Hepatocyte (in vitro differentiated cells): ENCODE measurements at regions not wholly inside any gene's neighbourhood (a gene's known extent, or its start where the extent isn't known, plus 50 kb on each side); places are given as distances from the start of the nearest gene placed in this dataset.

ENCODE experiments used
- DNase-seq: peaks from one replicate; pipeline ENCODE4 v3.0.0-alpha.2; 2016; ENCODE audit warnings: low spot score
- H2AFZ ChIP-seq: fragments of 200-600 bp; sonication (generic); 2 replicates; pipeline ENCODE4 v1.6.0; 2016; ENCODE audit warnings: antibody characterized with exemption, mild to moderate bottlenecking
- H3K27ac ChIP-seq: fragments of 200-600 bp; sonication (generic); 2 replicates; pipeline ENCODE4 v1.5.1; 2016; ENCODE audit warnings: mild to moderate bottlenecking
- H3K27me3 ChIP-seq: fragments of 200-600 bp; sonication (generic); 2 replicates; pipeline ENCODE4 v1.6.1; 2016
- H3K36me3 ChIP-seq: fragments of 200-600 bp; sonication (generic); replicated peaks from 2 replicates; pipeline ENCODE4 v1.5.1; 2016; ENCODE audit warnings: low read depth; ENCODE audit not compliant: insufficient read depth
- H3K4me1 ChIP-seq: fragments of 200-600 bp; sonication (generic); 2 replicates; pipeline ENCODE4 v1.5.1; 2016; ENCODE audit warnings: mild to moderate bottlenecking, moderate library complexity; ENCODE audit not compliant: insufficient read depth
- H3K4me2 ChIP-seq: fragments of 200-600 bp; sonication (generic); 2 replicates; pipeline ENCODE4 v1.6.0; 2016
- H3K4me3 ChIP-seq: fragments of 200-600 bp; sonication (generic); 2 replicates; pipeline ENCODE4 v1.5.1; 2016; ENCODE audit warnings: mild to moderate bottlenecking
- H3K79me2 ChIP-seq: fragments of 200-600 bp; sonication (generic); 2 replicates; pipeline ENCODE4 v1.6.0; 2017; ENCODE audit warnings: mild to moderate bottlenecking
- H3K9me2 ChIP-seq: fragments of 200-600 bp; sonication (generic); replicated peaks from 2 replicates; pipeline ENCODE4 v1.6.0; 2017; ENCODE audit warnings: mild to moderate bottlenecking; ENCODE audit not compliant: insufficient read depth
- H3K9me3 ChIP-seq: fragments of 200-600 bp; sonication (generic); 2 replicates; pipeline ENCODE4 v1.5.1; 2016; ENCODE audit warnings: low read depth, mild to moderate bottlenecking
- H4K20me1 ChIP-seq: fragments of 200-600 bp; sonication (generic); 2 replicates; pipeline ENCODE4 v1.6.0; 2016; ENCODE audit warnings: mild to moderate bottlenecking; ENCODE audit not compliant: insufficient read depth, poor library complexity, severe bottlenecking
- CTCF ChIP-seq: fragments of 200-600 bp; sonication (generic); IDR thresholded peaks from 2 replicates; pipeline ENCODE4 v1.5.1; 2016; ENCODE audit warnings: antibody characterized with exemption, mild to moderate bottlenecking; ENCODE audit not compliant: poor library complexity
- EZH2 ChIP-seq: fragments of 200-600 bp; sonication (generic); IDR thresholded peaks from 2 replicates; pipeline ENCODE4 v1.6.1; 2016; ENCODE audit warnings: antibody characterized with exemption, mild to moderate bottlenecking, borderline replicate concordance
- EZH2phosphoT487 ChIP-seq: fragments of 200-600 bp; sonication (generic); IDR thresholded peaks from one replicate; pipeline ENCODE4 v1.6.1; 2018; ENCODE audit warnings: antibody characterized with exemption, mild to moderate bottlenecking, low read depth, moderate library complexity; ENCODE audit not compliant: unreplicated experiment, severe bottlenecking
- WGBS: methylation state at CpG from one replicate; pipeline ENCODE4 v1.1.6; 2016; ENCODE audit warnings: low lambda C conversion rate; ENCODE audit errors: missing lambda C conversion rate; 5-methylcytosine and 5-hydroxymethylcytosine counted together

- TF ChIP-seq CTCF: no peak
- no peak for TF ChIP-seq EZH2
- no peak for TF ChIP-seq EZH2phosphoT487
- WGBS: 41% methylated on average over 7 of the region's 7 CpGs
- H3K36me3 ChIP-seq: no peaks in the 10 kb centered on the region
These were observed 117.6 kb upstream of the ZFP64 start for GRCh38 chr20:52309181-52309580.

GRCh38 chr20:52306477-52306876 lies 114.9 kb upstream of the ZFP64 start:
- H3K27me3 ChIP-seq: no peaks in the 10 kb centered on the region
- no peaks in the 10 kb centered on the region for H3K36me3 ChIP-seq
- no peaks in the 10 kb centered on the region for H3K9me2 ChIP-seq
- 91% methylated on average over 4 of the region's 4 CpGs for WGBS
- no peaks in the 10 kb centered on the region for H3K4me1 ChIP-seq
- H3K4me3 ChIP-seq: no peak overlapping the region
- no peak overlapping the region for H3K27ac ChIP-seq
- TF ChIP-seq EZH2phosphoT487: no peak
- TF ChIP-seq CTCF: no peak
- TF ChIP-seq EZH2: no peak
- H2AFZ ChIP-seq: no peak overlapping the region
- no peaks in the 10 kb centered on the region for H3K9me3 ChIP-seq
- no peak overlapping the region for H3K4me2 ChIP-seq
- DNase-seq: no peak
- no peaks in the 10 kb centered on the region for H4K20me1 ChIP-seq
- no peaks in the 10 kb centered on the region for H3K79me2 ChIP-seq

More at GRCh38 chr20:52309181-52309580, 117.6 kb upstream of the ZFP64 start:
- Histone ChIP-seq H3K9me3 (no peaks in the 10 kb centered on the region), H3K4me2 (no peak overlapping the region), H3K9me2 (no peaks in the 10 kb centered on the region), H3K79me2 (no peaks in the 10 kb centered on the region), H3K4me1 (peaks cover 4% of the 10 kb centered on the region), H3K27me3 (no peaks in the 10 kb centered on the region), H3K27ac (no peak overlapping the region), H4K20me1 (no peaks in the 10 kb centered on the region), H2AFZ (no peak overlapping the region), H3K4me3 (no peak overlapping the region)
- DNase-seq: no peak

- H3K27ac ChIP-seq: no peak overlapping the region
- H3K9me2 ChIP-seq: no peaks in the 10 kb centered on the region
- H3K79me2 ChIP-seq: no peaks in the 10 kb centered on the region
- no peaks in the 10 kb centered on the region for H4K20me1 ChIP-seq
- no peak overlapping the region for H2AFZ ChIP-seq
- no peak for TF ChIP-seq CTCF
- no peak for TF ChIP-seq EZH2phosphoT487
- no peak for TF ChIP-seq EZH2
- no peak for DNase-seq
- H3K4me1 ChIP-seq: no peaks in the 10 kb centered on the region
- WGBS: 95% methylated on average over 7 of the region's 7 CpGs
- H3K4me2 ChIP-seq: no peak overlapping the region
- H3K9me3 ChIP-seq: no peaks in the 10 kb centered on the region
- H3K27me3 ChIP-seq: no peaks in the 10 kb centered on the region
- no peaks in the 10 kb centered on the region for H3K36me3 ChIP-seq
- H3K4me3 ChIP-seq: no peak overlapping the region
These were observed 114.3 kb upstream of the ZFP64 start for GRCh38 chr20:52305858-52306257.

- Histone ChIP-seq H3K4me2 (no peak overlapping the region), H3K36me3 (no peaks in the 10 kb centered on the region), H3K79me2 (no peaks in the 10 kb centered on the region), H3K4me3 (no peak overlapping the region), H3K27me3 (no peaks in the 10 kb centered on the region), H4K20me1 (no peaks in the 10 kb centered on the region), H3K4me1 (no peaks in the 10 kb centered on the region), H2AFZ (no peak overlapping the region), H3K9me2 (no peaks in the 10 kb centered on the region), H3K9me3 (no peaks in the 10 kb centered on the region), H3K27ac (no peak overlapping the region)
- 89% methylated on average over 3 of the region's 3 CpGs for WGBS
- no peak for DNase-seq
- TF ChIP-seq EZH2: no peak
- TF ChIP-seq CTCF: no peak
- TF ChIP-seq EZH2phosphoT487: no peak
These were observed 113.6 kb upstream of the ZFP64 start for GRCh38 chr20:52305024-52305645.
